ENCODE measurements at regions not wholly inside any gene's neighbourhood (a gene's known extent, or its start where the extent isn't known, plus 50 kb on each side); places are given as distances from the start of the nearest gene placed in this dataset.
"Not testable (repeated sequence)": the region's sequence is repeated elsewhere in the genome, so short reads cannot be mapped to it uniquely, and the experiment has no call there.

DNA sequence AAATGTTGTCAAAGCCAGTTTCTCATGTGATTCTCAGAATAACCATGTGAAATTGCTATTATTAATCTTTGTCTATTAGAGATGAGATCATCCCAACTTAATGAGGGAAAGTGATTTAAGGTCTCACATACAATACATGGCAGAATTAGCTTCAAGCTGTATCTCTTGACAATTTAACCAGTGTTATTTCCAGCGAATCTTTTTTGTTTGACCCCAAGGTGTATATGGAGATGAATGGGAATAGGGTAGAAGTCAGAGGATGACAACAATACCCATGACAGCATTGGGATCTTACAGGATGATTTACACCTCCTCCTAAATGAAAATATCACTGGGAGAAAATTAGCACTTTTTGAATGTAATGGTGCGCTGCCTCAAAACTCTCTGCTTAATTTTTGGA, 290.8 kb upstream of the LUZP2 start:
- Histone ChIP-seq H3K4me1 (ENCODE audit: control insufficient read depth, insufficient read depth, low read length) (no peaks in the 10 kb centered on the region), H3K9me3 (ENCODE audit: control insufficient read depth, insufficient read depth, low read length) (no peaks in the 10 kb centered on the region), H3K36me3 (ENCODE audit: control insufficient read depth, insufficient read depth, low read length) (no peaks in the 10 kb centered on the region), H3K4me3 (ENCODE audit: low read length) (no peak overlapping the region), H3K27ac (ENCODE audit: low read length) (no peak overlapping the region), H3K27me3 (ENCODE audit: control insufficient read depth, insufficient read depth, low read length) (no peaks in the 10 kb centered on the region)
- no peak for DNase-seq (ENCODE audit: low read depth, low spot score)
- WGBS (ENCODE audit: insufficient coverage, insufficient read length), result no CpG with 5 or more reads among the region's 2 CpGs

DNA sequence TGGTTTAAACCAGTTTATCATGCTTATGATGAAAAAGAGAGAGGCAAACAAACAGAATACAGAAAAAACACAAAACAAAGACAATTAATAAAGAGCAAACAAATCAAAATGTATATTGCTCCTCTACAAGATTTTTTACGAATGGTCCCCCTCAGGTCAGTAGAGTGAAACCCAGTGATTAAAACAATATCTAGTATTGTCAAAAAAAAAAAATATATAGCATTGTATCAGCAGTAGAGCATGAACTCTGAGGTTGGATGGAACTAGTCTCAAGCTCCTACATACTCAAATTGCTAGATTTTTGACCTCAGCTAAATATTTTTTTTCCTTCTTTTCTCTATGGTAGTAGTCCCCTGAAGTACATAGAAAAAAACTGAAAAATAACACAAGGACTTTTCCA, 290.3 kb upstream of the LUZP2 start:
- no peak for DNase-seq (ENCODE audit: low read depth, low spot score)
- no peak overlapping the region for H3K4me3 ChIP-seq (ENCODE audit: low read length)
- no peaks in the 10 kb centered on the region for H3K27me3 ChIP-seq (ENCODE audit: control insufficient read depth, insufficient read depth, low read length)
- no peaks in the 10 kb centered on the region for H3K36me3 ChIP-seq (ENCODE audit: control insufficient read depth, insufficient read depth, low read length)
- WGBS (ENCODE audit: insufficient coverage, insufficient read length), result no CpG with 5 or more reads among the region's 1 CpG
- no peak overlapping the region for H3K27ac ChIP-seq (ENCODE audit: low read length)
- no peaks in the 10 kb centered on the region for H3K4me1 ChIP-seq (ENCODE audit: control insufficient read depth, insufficient read depth, low read length)
- no peaks in the 10 kb centered on the region for H3K9me3 ChIP-seq (ENCODE audit: control insufficient read depth, insufficient read depth, low read length)

DNA sequence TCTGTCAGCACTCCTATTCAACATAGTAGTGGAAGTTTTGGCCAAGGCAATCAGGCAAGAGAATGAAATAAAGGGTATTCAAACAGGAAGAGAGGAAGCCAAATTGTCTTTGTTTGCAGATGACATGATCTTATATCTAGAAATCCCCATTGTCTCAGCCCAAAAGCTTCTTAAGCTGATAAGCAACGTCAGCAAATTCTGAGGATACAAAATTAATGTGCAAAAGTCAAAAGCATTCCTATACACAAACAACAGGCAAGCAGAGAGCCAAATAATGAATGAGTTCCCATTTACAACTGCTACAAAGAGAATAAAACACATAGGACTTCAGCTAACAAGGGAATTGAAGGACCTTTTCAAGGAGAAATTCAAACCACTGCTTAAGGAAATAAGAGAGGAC, 280.4 kb upstream of the LUZP2 start:
- H3K9me3 ChIP-seq (ENCODE audit: control insufficient read depth, insufficient read depth, low read length), result no peaks in the 10 kb centered on the region
- no CpG with 5 or more reads among the region's 1 CpG for WGBS (ENCODE audit: insufficient coverage, insufficient read length)
- H3K27ac ChIP-seq (ENCODE audit: low read length), result no peak overlapping the region
- no peaks in the 10 kb centered on the region for H3K4me1 ChIP-seq (ENCODE audit: control insufficient read depth, insufficient read depth, low read length)
- H3K27me3 ChIP-seq (ENCODE audit: control insufficient read depth, insufficient read depth, low read length), result no peaks in the 10 kb centered on the region
- no peaks in the 10 kb centered on the region for H3K36me3 ChIP-seq (ENCODE audit: control insufficient read depth, insufficient read depth, low read length)
- no peak for DNase-seq (ENCODE audit: low read depth, low spot score)
- H3K4me3 ChIP-seq (ENCODE audit: low read length), result no peak overlapping the region

DNA sequence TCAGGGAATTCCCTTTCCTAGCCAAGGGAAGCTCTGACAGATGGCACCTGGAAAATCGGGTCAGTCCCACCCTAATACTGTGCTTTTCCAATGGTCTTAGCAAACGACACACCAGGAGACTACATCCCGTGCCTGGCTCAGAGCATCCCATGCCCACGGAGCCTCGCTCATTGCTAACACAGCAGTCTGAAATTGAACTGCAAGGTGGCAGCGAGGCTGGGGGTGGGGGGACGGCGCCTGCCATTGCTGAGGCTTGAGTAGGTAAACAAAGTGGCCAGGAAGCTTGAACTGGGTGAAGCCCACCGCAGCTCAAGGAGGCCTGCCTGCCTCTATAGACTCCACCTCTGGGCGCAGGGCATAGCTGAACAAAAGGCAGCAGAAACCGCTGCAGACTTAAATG, 279.5 kb upstream of the LUZP2 start:
- H3K4me1 ChIP-seq (ENCODE audit: control insufficient read depth, insufficient read depth, low read length); H3K27ac ChIP-seq (ENCODE audit: low read length); H3K27me3 ChIP-seq (ENCODE audit: control insufficient read depth, insufficient read depth, low read length); DNase-seq (ENCODE audit: low read depth, low spot score); H3K9me3 ChIP-seq (ENCODE audit: control insufficient read depth, insufficient read depth, low read length); H3K4me3 ChIP-seq (ENCODE audit: low read length); H3K36me3 ChIP-seq (ENCODE audit: control insufficient read depth, insufficient read depth, low read length): not testable (repeated sequence)
- no CpG with 5 or more reads among the region's 11 CpGs for WGBS (ENCODE audit: insufficient coverage, insufficient read length)

DNA sequence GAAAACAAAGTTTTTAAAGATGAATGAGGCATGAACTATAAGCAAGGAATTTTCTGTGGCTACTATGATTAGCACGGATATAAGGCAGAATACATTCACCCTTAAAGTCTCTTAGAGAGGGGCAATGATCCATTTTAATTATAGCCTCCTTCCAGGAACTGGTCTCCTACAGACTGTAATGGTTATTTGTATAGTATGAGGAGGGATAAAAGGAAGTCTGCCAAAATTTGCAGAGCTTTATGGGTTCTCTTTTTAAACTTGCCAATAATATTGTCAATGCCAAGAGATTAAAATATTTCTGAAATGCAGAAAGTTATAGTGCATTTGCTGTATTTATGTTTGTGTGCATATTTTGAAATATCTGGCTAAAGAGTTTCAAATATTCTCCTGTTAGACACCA, 271.4 kb upstream of the LUZP2 start:
- no CpG with 5 or more reads among the region's 1 CpG for WGBS (ENCODE audit: insufficient coverage, insufficient read length)
- no peaks in the 10 kb centered on the region for H3K36me3 ChIP-seq (ENCODE audit: control insufficient read depth, insufficient read depth, low read length)
- no peak overlapping the region for H3K27ac ChIP-seq (ENCODE audit: low read length)
- H3K4me1 ChIP-seq (ENCODE audit: control insufficient read depth, insufficient read depth, low read length), result no peaks in the 10 kb centered on the region
- no peaks in the 10 kb centered on the region for H3K9me3 ChIP-seq (ENCODE audit: control insufficient read depth, insufficient read depth, low read length)
- no peak overlapping the region for H3K4me3 ChIP-seq (ENCODE audit: low read length)
- no peak for DNase-seq (ENCODE audit: low read depth, low spot score)
- H3K27me3 ChIP-seq (ENCODE audit: control insufficient read depth, insufficient read depth, low read length), result no peaks in the 10 kb centered on the region

DNA sequence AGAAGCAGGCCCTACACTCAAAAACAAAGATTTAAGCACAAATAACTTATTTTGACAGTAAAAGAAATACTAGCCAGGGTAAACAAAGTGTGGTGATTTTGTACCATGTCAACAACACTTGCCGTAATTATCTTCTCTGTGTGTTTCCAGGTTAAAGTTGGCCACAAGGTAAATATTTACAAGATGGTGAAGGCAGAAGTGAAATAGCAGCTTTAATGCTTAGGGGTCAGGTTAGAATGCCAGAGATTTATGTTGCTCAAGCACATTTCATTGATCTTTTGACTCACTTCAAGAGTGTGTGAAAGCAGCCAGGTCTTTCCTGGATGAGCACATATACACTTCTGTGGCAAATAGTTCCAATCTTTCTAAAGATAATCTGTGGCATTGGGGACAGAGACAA, 270.2 kb upstream of the LUZP2 start:
- Histone ChIP-seq H3K36me3 (ENCODE audit: control insufficient read depth, insufficient read depth, low read length) (no peaks in the 10 kb centered on the region), H3K9me3 (ENCODE audit: control insufficient read depth, insufficient read depth, low read length) (no peaks in the 10 kb centered on the region), H3K27ac (ENCODE audit: low read length) (no peak overlapping the region), H3K27me3 (ENCODE audit: control insufficient read depth, insufficient read depth, low read length) (no peaks in the 10 kb centered on the region), H3K4me3 (ENCODE audit: low read length) (no peak overlapping the region), H3K4me1 (ENCODE audit: control insufficient read depth, insufficient read depth, low read length) (no peaks in the 10 kb centered on the region)
- WGBS (ENCODE audit: insufficient coverage, insufficient read length), result no CpG with 5 or more reads among the region's 1 CpG
- no peak for DNase-seq (ENCODE audit: low read depth, low spot score)

DNA sequence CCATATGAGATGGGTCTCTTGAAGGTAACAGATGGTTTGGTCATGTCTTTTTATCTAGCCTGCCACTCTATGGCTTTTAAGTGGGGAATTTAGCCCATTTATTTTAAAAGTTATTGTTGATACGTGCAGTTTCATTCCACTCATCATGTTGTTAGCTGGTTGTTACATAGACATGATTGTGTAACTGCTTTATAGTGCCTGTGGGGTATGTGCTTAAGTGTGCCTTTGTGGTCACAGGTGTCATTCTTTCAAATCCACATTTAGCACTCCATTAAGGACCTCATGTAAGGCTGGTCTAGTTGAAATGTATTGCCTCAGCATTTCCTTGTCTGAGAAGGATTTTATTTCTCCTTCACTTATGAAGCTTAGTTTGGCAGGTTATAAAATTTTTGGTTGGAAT, 263.8 kb upstream of the LUZP2 start:
- no peak overlapping the region for H3K27ac ChIP-seq (ENCODE audit: low read length)
- no CpG with 5 or more reads among the region's 1 CpG for WGBS (ENCODE audit: insufficient coverage, insufficient read length)
- H3K27me3 ChIP-seq (ENCODE audit: control insufficient read depth, insufficient read depth, low read length), result no peaks in the 10 kb centered on the region
- H3K4me1 ChIP-seq (ENCODE audit: control insufficient read depth, insufficient read depth, low read length), result no peaks in the 10 kb centered on the region
- H3K4me3 ChIP-seq (ENCODE audit: low read length), result no peak overlapping the region
- H3K9me3 ChIP-seq (ENCODE audit: control insufficient read depth, insufficient read depth, low read length), result no peaks in the 10 kb centered on the region
- no peak for DNase-seq (ENCODE audit: low read depth, low spot score)
- no peaks in the 10 kb centered on the region for H3K36me3 ChIP-seq (ENCODE audit: control insufficient read depth, insufficient read depth, low read length)

DNA sequence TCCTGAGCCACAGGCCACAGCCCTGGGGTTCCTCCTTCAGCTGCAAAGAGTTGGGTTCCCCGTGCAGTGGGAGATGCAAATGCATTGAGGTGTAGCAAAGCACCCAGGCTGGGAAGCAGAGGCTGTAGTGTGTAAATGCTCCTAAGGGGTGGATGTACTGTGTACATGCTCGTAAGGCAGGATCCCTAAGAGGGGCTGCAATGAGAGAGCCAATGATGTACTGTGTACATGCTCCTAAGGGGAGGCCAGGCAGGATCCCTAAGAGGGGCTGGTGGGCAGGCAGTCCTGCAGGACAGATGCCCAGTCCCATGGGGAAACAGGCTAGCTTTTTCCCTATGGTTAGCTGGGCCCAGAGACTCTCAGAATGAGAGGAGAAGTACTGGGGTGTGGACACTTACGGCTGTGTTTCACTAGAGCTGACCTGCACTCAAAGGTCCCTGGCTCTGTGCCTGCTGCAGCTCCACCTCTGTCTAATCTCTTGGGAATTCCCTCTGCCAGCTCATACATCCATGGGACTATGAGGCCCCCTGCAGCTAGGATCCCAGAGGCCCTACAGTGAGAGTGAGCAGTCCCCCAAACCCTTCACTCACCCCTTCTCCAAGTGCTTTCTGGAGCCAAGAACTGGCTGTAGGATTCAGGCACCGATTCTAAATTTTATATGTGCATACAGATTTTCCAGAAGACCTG, 261.9 kb upstream of the LUZP2 start:
- H3K4me3 ChIP-seq (ENCODE audit: low read length), result no peak overlapping the region
- H3K36me3 ChIP-seq (ENCODE audit: control insufficient read depth, insufficient read depth, low read length), result no peaks in the 10 kb centered on the region
- H3K27me3 ChIP-seq (ENCODE audit: control insufficient read depth, insufficient read depth, low read length), result no peaks in the 10 kb centered on the region
- DNase-seq (ENCODE audit: low read depth, low spot score), result no peak
- no CpG with 5 or more reads among the region's 4 CpGs for WGBS (ENCODE audit: insufficient coverage, insufficient read length)
- no peaks in the 10 kb centered on the region for H3K9me3 ChIP-seq (ENCODE audit: control insufficient read depth, insufficient read depth, low read length)
- no peak overlapping the region for H3K27ac ChIP-seq (ENCODE audit: low read length)
- H3K4me1 ChIP-seq (ENCODE audit: control insufficient read depth, insufficient read depth, low read length), result no peaks in the 10 kb centered on the region

DNA sequence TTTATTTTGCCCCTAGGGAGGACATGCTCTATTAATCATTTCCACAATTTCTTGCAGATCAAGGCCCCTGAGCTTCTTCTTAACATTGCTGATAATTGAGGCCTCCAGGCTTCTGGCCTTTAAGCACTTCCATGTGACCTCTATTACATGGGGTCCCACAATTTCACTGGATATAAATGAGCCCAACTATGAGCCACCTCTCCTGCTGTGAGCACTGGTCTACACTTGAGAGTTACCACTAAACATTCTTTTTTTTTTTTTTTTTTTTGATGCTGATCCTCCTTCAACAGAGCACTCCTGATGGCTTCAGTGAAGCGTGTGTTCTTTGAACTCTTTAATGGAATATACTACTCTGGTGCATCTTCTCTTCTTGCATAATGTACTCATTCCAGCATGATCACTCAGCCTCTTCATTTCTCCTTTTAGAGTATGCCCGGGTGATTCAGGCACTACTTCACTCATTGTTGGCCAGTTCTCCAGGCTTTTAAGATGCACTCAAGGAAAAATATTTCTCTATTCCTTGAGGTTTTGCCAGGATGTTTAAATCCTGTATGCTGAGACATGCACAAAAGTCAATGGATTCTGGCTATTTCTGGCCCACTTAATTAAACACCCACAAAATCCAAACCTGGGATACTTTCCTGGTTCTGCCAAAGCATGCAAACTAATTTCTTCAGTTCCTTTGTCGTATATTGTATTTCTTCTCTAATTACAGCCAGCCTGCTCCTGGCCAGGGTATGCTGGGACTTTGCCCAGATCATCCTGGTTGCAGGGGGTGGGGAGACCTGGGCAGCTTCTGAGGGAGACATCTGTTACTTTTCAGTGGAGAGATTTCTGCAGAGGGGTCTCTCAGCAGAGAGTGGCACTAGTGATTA, 257.8 kb upstream of the LUZP2 start:
- Histone ChIP-seq H3K4me3 (ENCODE audit: low read length) (no peak overlapping the region), H3K4me1 (ENCODE audit: control insufficient read depth, insufficient read depth, low read length) (no peaks in the 10 kb centered on the region), H3K27me3 (ENCODE audit: control insufficient read depth, insufficient read depth, low read length) (no peaks in the 10 kb centered on the region), H3K27ac (ENCODE audit: low read length) (no peak overlapping the region), H3K36me3 (ENCODE audit: control insufficient read depth, insufficient read depth, low read length) (no peaks in the 10 kb centered on the region), H3K9me3 (ENCODE audit: control insufficient read depth, insufficient read depth, low read length) (no peaks in the 10 kb centered on the region; the same call in 1 of the 2 replicates)
- DNase-seq (ENCODE audit: low read depth, low spot score), result no peak
- no CpG with 5 or more reads among the region's 3 CpGs for WGBS (ENCODE audit: insufficient coverage, insufficient read length)

DNA sequence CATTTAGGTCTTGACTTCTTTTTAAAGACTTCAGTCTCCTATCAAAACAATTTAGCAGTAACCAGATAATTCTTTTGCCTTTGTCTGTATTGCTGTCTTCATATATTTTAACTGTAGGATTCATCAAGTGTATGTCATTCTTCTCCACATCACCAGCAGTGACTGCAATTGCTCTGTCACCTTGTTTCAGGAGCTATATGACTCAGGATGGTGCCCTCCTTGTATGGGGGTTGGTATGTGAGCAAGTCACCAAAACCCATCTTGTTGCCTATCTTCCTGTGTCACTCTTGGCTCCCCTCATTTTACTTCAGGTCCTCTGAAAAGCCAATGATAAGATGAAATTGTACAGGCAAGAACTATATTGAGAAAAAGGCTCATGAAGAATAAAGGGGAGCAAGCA, 256.9 kb upstream of the LUZP2 start:
- H3K4me1 ChIP-seq (ENCODE audit: control insufficient read depth, insufficient read depth, low read length), result no peaks in the 10 kb centered on the region
- no peak for DNase-seq (ENCODE audit: low read depth, low spot score)
- no peaks in the 10 kb centered on the region for H3K36me3 ChIP-seq (ENCODE audit: control insufficient read depth, insufficient read depth, low read length)
- H3K27me3 ChIP-seq (ENCODE audit: control insufficient read depth, insufficient read depth, low read length), result no peaks in the 10 kb centered on the region
- no peak overlapping the region for H3K27ac ChIP-seq (ENCODE audit: low read length)
- no peaks in the 10 kb centered on the region; the same call in 1 of the 2 replicates for H3K9me3 ChIP-seq (ENCODE audit: control insufficient read depth, insufficient read depth, low read length)
- no peak overlapping the region for H3K4me3 ChIP-seq (ENCODE audit: low read length)
